Right cardiac atrium (tissue), 5 donors: ENCODE measurements at regions not wholly inside any gene's neighbourhood (a gene's known extent, or its start where the extent isn't known, plus 50 kb on each side); places are given as distances from the start of the nearest gene placed in this dataset.

ENCODE experiments used
- ATAC-seq, 2 donors: fragments of 200-7000 bp; cut with Tn5 transposase; one replicate each; pipeline versions ENCODE4 v1.8.0 to v1.9.1; 2020; ENCODE audit warnings: moderate library complexity in 2 of 2, mild to moderate bottlenecking in 1 of 2
- DNase-seq, 3 donors: peaks; one replicate each; pipeline ENCODE4 v3.0.0-alpha.2; 2020
- H3K27ac ChIP-seq: one replicate; pipeline ENCODE4 v1.5.1; 2013; ENCODE audit warnings: mild to moderate bottlenecking, low read length, control low read depth, moderate library complexity
- H3K27me3 ChIP-seq: one replicate; pipeline ENCODE4 v1.6.1; 2013; ENCODE audit not compliant: control insufficient read depth, insufficient read depth
- H3K4me1 ChIP-seq: one replicate; pipeline ENCODE4 v1.6.1; 2013; ENCODE audit warnings: low read length; ENCODE audit not compliant: control insufficient read depth, insufficient read depth
- H3K4me3 ChIP-seq: one replicate; pipeline ENCODE4 v1.5.1; 2013; ENCODE audit warnings: low read length, control low read depth
- H3K9me3 ChIP-seq: one replicate; pipeline ENCODE4 v1.6.1; 2013; ENCODE audit warnings: low read length; ENCODE audit not compliant: control insufficient read depth
- WGBS: extraction: QIAGEN DNeasy Blood & Tissue Kit; methylation state at CpG from one replicate; pipeline ENCODE4 v1.1.7; 2013; 5-methylcytosine and 5-hydroxymethylcytosine counted together
- intact Hi-C, 4 donors: fragments of 100-400 bp; cut with DNase I; formaldehyde crosslinking; loops; one replicate each; pipeline versions ENCODE4 v1.11.0 to v1.14.0; 2022 to 2023
- donor health status: healthy with polysubstance abuse.
- donor health status: DM: no; HTN: yes; CAD: no.
- donor health status: DM: no; HTN: no; CAD: no.
- donor health status: DM: no; HTN: yes; CAD: no; lungs with severe emphysema.
- donor health status: DM: yes; HTN: yes; CAD: no.

DNA sequence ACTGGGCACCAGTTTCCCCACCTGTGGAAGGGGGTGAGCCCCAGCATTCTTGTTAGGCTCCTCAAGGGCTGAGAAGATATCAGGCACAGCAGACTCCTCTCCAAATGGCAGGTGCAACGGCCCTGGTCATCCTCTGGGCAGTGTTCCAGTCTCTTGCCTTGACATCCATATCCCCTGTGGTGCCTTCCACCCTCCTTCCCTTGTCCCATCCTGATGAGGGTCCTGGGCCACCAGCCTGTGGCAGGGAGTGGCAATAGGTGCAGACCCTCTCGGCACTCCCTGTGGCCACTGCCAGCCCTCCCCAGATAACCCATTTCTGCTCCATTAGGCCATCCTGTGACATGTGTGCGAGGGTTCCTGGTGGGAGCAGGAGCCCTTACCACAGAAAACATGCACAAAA lies 78.8 kb upstream of the NECTIN1 start:
- Histone ChIP-seq H3K27me3 (no peaks in the 10 kb centered on the region), H3K4me1 (no peaks in the 10 kb centered on the region), H3K4me3 (no peak overlapping the region), H3K9me3 (no peaks in the 10 kb centered on the region), H3K27ac (no peak overlapping the region)
- 76% methylated on average over 3 of the region's 3 CpGs for WGBS
- intact Hi-C loops: no loop called here
- DNase-seq (no peak), ATAC-seq (no peak)

- Histone ChIP-seq H3K27ac (no peak overlapping the region), H3K27me3 (no peaks in the 10 kb centered on the region), H3K9me3 (no peaks in the 10 kb centered on the region), H3K4me3 (no peak overlapping the region), H3K4me1 (no peaks in the 10 kb centered on the region)
- WGBS: 82% methylated on average over 5 of the region's 5 CpGs
- intact Hi-C loops: no loop called here
- ATAC-seq (no peak), DNase-seq (no peak)
Observed at GRCh38 chr11:119807402-119807801, 78.4 kb upstream of the NECTIN1 start.

- Histone ChIP-seq H3K27ac (no peak overlapping the region), H3K9me3 (no peaks in the 10 kb centered on the region), H3K4me1 (no peaks in the 10 kb centered on the region), H3K27me3 (no peaks in the 10 kb centered on the region), H3K4me3 (no peak overlapping the region)
- WGBS: 73% methylated on average over 8 of the region's 8 CpGs
- DNase-seq (peak in 1 of 3 donors; percentile 61), ATAC-seq (peak; percentile 48 to 78)
- intact Hi-C loops: no loop called here
Observed at GRCh38 chr11:119806064-119806915, 77.3 kb upstream of the NECTIN1 start.

DNA sequence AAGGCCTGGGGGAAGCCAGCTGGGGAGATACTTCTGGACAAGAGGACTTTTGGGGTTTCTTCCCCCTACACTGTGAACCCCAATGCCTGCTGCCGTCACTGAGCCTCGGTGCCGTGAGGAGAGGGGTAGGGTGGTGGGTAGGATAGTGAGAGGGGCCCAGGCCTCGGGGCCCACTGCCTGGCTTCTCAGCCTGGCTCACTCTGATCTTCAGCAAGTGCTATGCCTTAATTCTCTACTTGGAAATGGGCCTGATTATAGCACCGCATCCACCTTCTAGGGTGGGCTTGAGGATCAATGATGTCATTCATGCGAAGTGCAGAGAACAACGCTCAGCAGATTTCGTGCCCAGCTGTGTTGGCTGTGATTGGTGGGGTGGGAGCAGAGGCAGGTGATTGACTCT lies 76.7 kb upstream of the NECTIN1 start:
- intact Hi-C loops: no loop called here
- ATAC-seq: no peak

GRCh38 chr11:119804698-119805097 lies 75.7 kb upstream of the NECTIN1 start:
- Histone ChIP-seq H3K4me3 (no peak overlapping the region), H3K27me3 (no peaks in the 10 kb centered on the region), H3K4me1 (no peaks in the 10 kb centered on the region), H3K27ac (no peak overlapping the region), H3K9me3 (no peaks in the 10 kb centered on the region)
- 85% methylated on average over 5 of the region's 5 CpGs for WGBS
- intact Hi-C loops: no loop called here
- ATAC-seq (no peak), DNase-seq (no peak)

More for the DNA sequence above, 76.7 kb upstream of the NECTIN1 start:
- no peaks in the 10 kb centered on the region for H3K27me3 ChIP-seq
- no peak overlapping the region for H3K4me3 ChIP-seq
- no peaks in the 10 kb centered on the region for H3K9me3 ChIP-seq
- no peak overlapping the region for H3K27ac ChIP-seq
- no peaks in the 10 kb centered on the region for H3K4me1 ChIP-seq
- no peak for DNase-seq
- WGBS: 88% methylated on average over 8 of the region's 8 CpGs

- 85% methylated on average over 6 of the region's 6 CpGs for WGBS
- no peak for ATAC-seq
- Histone ChIP-seq H3K9me3 (no peaks in the 10 kb centered on the region), H3K4me1 (no peaks in the 10 kb centered on the region), H3K27ac (no peak overlapping the region), H3K27me3 (no peaks in the 10 kb centered on the region), H3K4me3 (no peak overlapping the region)
- intact Hi-C loops: no loop called here
- DNase-seq: no peak
Observed at GRCh38 chr11:119803726-119804294, 74.8 kb upstream of the NECTIN1 start.

DNA sequence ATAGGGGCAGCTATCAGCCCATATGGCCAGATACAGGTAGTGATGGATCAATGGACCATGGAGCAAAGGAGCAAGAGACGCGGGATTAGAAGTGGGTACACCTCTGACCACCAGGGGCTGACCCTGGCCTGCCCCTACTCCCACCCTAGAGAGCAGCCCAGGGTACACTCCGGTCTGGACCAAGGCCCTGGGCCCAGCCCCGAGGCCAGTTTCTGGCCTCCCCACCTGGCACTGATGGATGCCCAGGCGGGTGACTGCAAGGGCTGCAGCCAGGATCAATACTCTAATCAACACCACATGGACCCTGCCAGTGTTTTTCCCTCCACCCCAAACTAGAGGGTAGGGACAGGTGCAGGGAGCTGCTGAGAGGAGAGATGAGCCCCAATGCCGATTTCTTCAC lies 74.1 kb upstream of the NECTIN1 start:
- DNase-seq: no peak
- 82% methylated on average over 6 of the region's 6 CpGs for WGBS

DNA sequence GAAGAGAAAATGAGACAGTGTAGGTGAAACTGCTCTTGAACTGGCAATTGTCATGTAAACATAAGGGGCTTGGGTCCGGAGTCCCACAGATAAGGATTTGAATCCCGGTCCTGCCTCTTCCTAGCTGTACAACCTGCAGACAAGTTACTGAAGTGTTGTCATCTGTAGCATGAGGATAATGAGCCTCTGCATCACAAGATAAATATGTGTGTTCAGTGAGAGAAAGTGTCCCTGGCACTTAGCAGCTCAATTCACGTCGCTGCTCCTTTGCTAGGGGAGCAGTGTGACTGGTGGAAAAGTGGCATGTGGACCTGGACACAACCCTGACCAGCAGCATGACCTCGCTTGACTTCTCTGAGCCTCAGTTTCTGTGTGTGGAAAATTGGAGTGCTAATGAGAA lies 73.7 kb upstream of the NECTIN1 start:
- Histone ChIP-seq H3K4me1 (no peaks in the 10 kb centered on the region), H3K4me3 (no peak overlapping the region), H3K27me3 (no peaks in the 10 kb centered on the region), H3K9me3 (no peaks in the 10 kb centered on the region), H3K27ac (no peak overlapping the region)
- WGBS: 58% methylated on average over 5 of the region's 5 CpGs
- ATAC-seq (no peak), DNase-seq (no peak)
- intact Hi-C loops: no loop called here

More for the DNA sequence above, 74.1 kb upstream of the NECTIN1 start:
- Histone ChIP-seq H3K27ac (no peak overlapping the region), H3K27me3 (no peaks in the 10 kb centered on the region), H3K9me3 (no peaks in the 10 kb centered on the region), H3K4me3 (no peak overlapping the region), H3K4me1 (no peaks in the 10 kb centered on the region)
- intact Hi-C loops: no loop called here
- no peak for ATAC-seq

GRCh38 chr11:119800619-119801018 lies 71.6 kb upstream of the NECTIN1 start:
- no peaks in the 10 kb centered on the region for H3K27me3 ChIP-seq
- WGBS: 91% methylated on average over 5 of the region's 5 CpGs
- no peak overlapping the region for H3K27ac ChIP-seq
- H3K9me3 ChIP-seq: no peaks in the 10 kb centered on the region
- no peaks in the 10 kb centered on the region for H3K4me1 ChIP-seq
- ATAC-seq (no peak), DNase-seq (no peak)
- H3K4me3 ChIP-seq: no peak overlapping the region
- intact Hi-C loops: no loop called here

DNA sequence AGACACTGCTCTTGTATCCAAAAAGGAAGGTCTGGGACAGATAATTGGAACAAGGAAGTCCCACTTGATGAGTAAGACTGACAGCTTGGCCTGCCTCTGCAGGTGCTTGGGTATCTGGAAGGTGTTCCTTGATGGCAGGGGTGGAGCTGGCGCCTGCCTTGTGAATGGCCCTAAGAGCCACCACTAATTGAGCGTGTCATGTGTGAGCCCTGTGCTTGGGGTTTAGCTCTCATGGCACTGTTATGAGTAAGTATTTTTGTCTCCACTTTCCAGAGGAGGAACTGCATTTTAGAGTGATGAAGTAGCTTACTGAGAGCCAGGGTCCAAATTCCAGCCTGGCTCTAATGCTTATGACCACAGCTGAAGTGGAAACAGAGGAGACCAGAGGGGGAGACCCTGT lies 71.2 kb upstream of the NECTIN1 start:
- H3K4me3 ChIP-seq: no peak overlapping the region
- no peaks in the 10 kb centered on the region for H3K4me1 ChIP-seq
- 82% methylated on average over 2 of the region's 2 CpGs for WGBS
- intact Hi-C loops: no loop called here
- H3K27me3 ChIP-seq: no peaks in the 10 kb centered on the region
- H3K9me3 ChIP-seq: no peaks in the 10 kb centered on the region
- DNase-seq: no peak
- no peak for ATAC-seq
- H3K27ac ChIP-seq: no peak overlapping the region

DNA sequence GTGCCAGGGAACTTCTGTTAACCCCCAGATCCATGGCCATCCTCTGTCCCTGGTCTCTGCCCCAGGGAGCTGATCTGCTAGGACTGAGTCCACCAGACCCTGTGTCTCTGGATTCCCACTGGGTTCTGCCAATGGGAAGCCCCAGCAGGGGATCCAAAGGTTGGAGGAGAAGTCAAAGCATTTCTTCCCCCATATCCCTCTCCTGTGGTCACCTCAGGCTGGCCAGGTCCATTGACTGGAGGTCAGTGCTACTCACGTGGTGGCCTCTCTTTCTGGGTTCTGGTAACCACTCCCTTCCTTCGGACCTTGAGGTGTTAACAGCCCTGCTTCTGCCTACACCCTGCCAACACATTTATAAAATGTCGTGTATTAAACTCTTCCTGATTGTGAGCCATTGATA lies 69.7 kb upstream of the NECTIN1 start:
- H3K4me1 ChIP-seq: no peaks in the 10 kb centered on the region
- H3K27ac ChIP-seq: no peak overlapping the region
- H3K9me3 ChIP-seq: no peaks in the 10 kb centered on the region
- ATAC-seq (no peak), DNase-seq (no peak)
- intact Hi-C loops: no loop called here
- H3K4me3 ChIP-seq: no peak overlapping the region
- H3K27me3 ChIP-seq: no peaks in the 10 kb centered on the region
- WGBS: 74% methylated on average over 3 of the region's 3 CpGs
